IMR-90 (cell line): ENCODE measurements at regions not wholly inside any gene's neighbourhood (a gene's known extent, or its start where the extent isn't known, plus 50 kb on each side); places are given as distances from the start of the nearest gene placed in this dataset.

Experiments used
- ATAC-seq: fragments of 200-7000 bp; cut with Tn5 transposase; 2 replicates; pipeline ENCODE4 v1.9.1; 2020; ENCODE audit warnings: low read depth, mild to moderate bottlenecking, moderate library complexity
- BruUV-seq: library from RNA; stranded (reverse); fragments of 400-500 nt; replicated peaks from 2 replicates; lab custom pipeline; 2021; lab: Mats Ljungman, UMichigan
- CTCF ChIA-PET: fragments of 300-600 bp; formaldehyde crosslinking; extraction: SDS; loops from one replicate; lab custom pipeline; 2021; ENCODE audit warnings: antibody characterized with exemption; lab: Yijun Ruan, JAX
- POLR2A ChIA-PET: fragments of 300-600 bp; sonication (Branson Sonifier 250); formaldehyde crosslinking; loops from one replicate; lab custom pipeline; 2022; ENCODE audit warnings: antibody characterized with exemption; ENCODE audit not compliant: unreplicated experiment; lab: Charles Lee
- DNase-seq: peaks from one replicate; pipeline ENCODE4 v3.0.0; 2013
- H2AFZ ChIP-seq: replicated peaks from 2 replicates; pipeline ENCODE3; 2013; ENCODE audit warnings: low read length, mild to moderate bottlenecking; ENCODE audit not compliant: poor library complexity
- H2AK5ac ChIP-seq: 2 replicates; pipeline ENCODE4 v1.6.1; 2013; ENCODE audit warnings: low read depth, low read length, inconsistent platforms
- H2AK9ac ChIP-seq: replicated peaks from 2 replicates; pipeline ENCODE3; 2013; ENCODE audit warnings: mild to moderate bottlenecking, low read depth, low read length, moderate library complexity; ENCODE audit not compliant: poor library complexity
- H2BK120ac ChIP-seq: 2 replicates; pipeline ENCODE4 v1.6.1; 2013; ENCODE audit warnings: low read depth, low read length, inconsistent platforms
- H2BK15ac ChIP-seq: 3 replicates; pipeline ENCODE4 v1.6.1; 2013; ENCODE audit warnings: low read depth, low read length, inconsistent platforms
- H2BK20ac ChIP-seq: 2 replicates; pipeline ENCODE4 v1.6.1; 2013; ENCODE audit warnings: low read depth, mild to moderate bottlenecking, inconsistent platforms, low read length, moderate library complexity
- H2BK5ac ChIP-seq: 2 replicates; pipeline ENCODE4 v1.6.1; 2013; ENCODE audit warnings: mild to moderate bottlenecking, low read depth, low read length, inconsistent platforms; ENCODE audit not compliant: poor library complexity, severe bottlenecking
- H3K14ac ChIP-seq: replicated peaks from 2 replicates; pipeline ENCODE4 v1.6.1; 2013; ENCODE audit warnings: low read depth, low read length, inconsistent platforms
- H3K18ac ChIP-seq: 2 replicates; pipeline ENCODE4 v1.6.1; 2013; ENCODE audit warnings: low read depth, low read length, control low read depth
- H3K23ac ChIP-seq: 2 replicates; pipeline ENCODE4 v1.6.1; 2013; ENCODE audit warnings: low read depth, low read length, inconsistent platforms
- H3K27ac ChIP-seq: 2 replicates; pipeline ENCODE4 v1.5.1; 2013; ENCODE audit warnings: mild to moderate bottlenecking, control low read depth, low read length; ENCODE audit not compliant: insufficient read depth
- H3K27me3 ChIP-seq: 2 replicates; pipeline ENCODE4 v1.6.1; 2013; ENCODE audit warnings: low read length; ENCODE audit not compliant: control insufficient read depth, insufficient read depth
- H3K36me3 ChIP-seq: 2 replicates; pipeline ENCODE4 v1.6.1; 2013; ENCODE audit warnings: low read length, mixed read lengths; ENCODE audit not compliant: control insufficient read depth, insufficient read depth
- H3K4ac ChIP-seq: 2 replicates; pipeline ENCODE4 v1.6.1; 2013; ENCODE audit warnings: low read depth, low read length, inconsistent platforms
- H3K4me1 ChIP-seq: 2 replicates; pipeline ENCODE4 v1.6.1; 2013; ENCODE audit warnings: low read length, mixed read lengths; ENCODE audit not compliant: control insufficient read depth, insufficient read depth
- H3K4me2 ChIP-seq: 2 replicates; pipeline ENCODE4 v1.6.1; 2013; ENCODE audit warnings: low read depth, mild to moderate bottlenecking, control low read depth, low read length, moderate library complexity
- H3K4me3 ChIP-seq: 2 replicates; pipeline ENCODE4 v1.5.1; 2013; ENCODE audit warnings: low read depth, mild to moderate bottlenecking, control low read depth, low read length, moderate library complexity; ENCODE audit not compliant: insufficient read depth
- H3K56ac ChIP-seq: 2 replicates; pipeline ENCODE4 v1.6.1; 2013; ENCODE audit warnings: low read length, inconsistent platforms; ENCODE audit not compliant: insufficient read depth; ENCODE audit errors: extremely low read depth
- H3K79me1 ChIP-seq, 2 experiments: 2 replicates each; pipeline ENCODE4 v1.6.1; 2013; ENCODE audit warnings: low read length in 2 of 2, inconsistent platforms in 1 of 2, low read depth in 1 of 2
- H3K9ac ChIP-seq: 2 replicates; pipeline ENCODE4 v1.6.1; 2013; ENCODE audit warnings: low read depth, low read length, control low read depth
- H3K9me1 ChIP-seq: 2 replicates; pipeline ENCODE4 v1.6.1; 2013; ENCODE audit warnings: low read length, inconsistent platforms; ENCODE audit not compliant: insufficient read depth
- H3K9me3 ChIP-seq: 2 replicates; pipeline ENCODE4 v1.6.1; 2013; ENCODE audit warnings: low read length; ENCODE audit not compliant: control insufficient read depth, insufficient read depth
- H4K20me1 ChIP-seq: 2 replicates; pipeline ENCODE4 v1.6.1; 2013; ENCODE audit warnings: low read length, inconsistent platforms; ENCODE audit not compliant: insufficient read depth
- H4K5ac ChIP-seq: 2 replicates; pipeline ENCODE4 v1.6.1; 2013; ENCODE audit warnings: mild to moderate bottlenecking, low read depth, low read length, control low read depth
- H4K8ac ChIP-seq, 2 experiments: 2 replicates each; pipeline ENCODE4 v1.6.1; 2013; ENCODE audit warnings: low read depth in 2 of 2, low read length in 2 of 2, control low read depth in 1 of 2, inconsistent platforms in 1 of 2
- H4K91ac ChIP-seq: 2 replicates; pipeline ENCODE4 v1.6.1; 2013; ENCODE audit warnings: low read depth, low read length, inconsistent platforms; ENCODE audit not compliant: insufficient read depth
- MAFK ChIP-seq: IDR thresholded peaks from 2 replicates; pipeline ENCODE4 v1.6.1; 2012; ENCODE audit warnings: low read depth, low read length, improper control_type of control experiment
- WGBS, 2 experiments: methylation state at CpG; one replicate each; pipeline versions ENCODE4 v1.1.5 to v1.1.7; 2013; ENCODE audit warnings: missing lambda C conversion rate in 2 of 2; ENCODE audit not compliant: insufficient read length in 1 of 2; ENCODE audit errors: extremely low coverage in 2 of 2; 5-methylcytosine and 5-hydroxymethylcytosine counted together
- dilution Hi-C: fragments of 300-500 bp; cut with HindIII; formaldehyde crosslinking; loops from one replicate; pipeline ENCODE4 v1.14.3; 2018; ENCODE audit warnings: low sequenced_read_pairs; ENCODE audit not compliant: unreplicated experiment
- in situ Hi-C: fragments of 300-500 bp; cut with MboI; formaldehyde crosslinking; loops from 3 replicates; pipeline ENCODE4 v1.14.3; 2019; ENCODE audit warnings: low sequenced_read_pairs, inconsistent platforms, mixed read lengths
- intact Hi-C: fragments of 100-400 bp; cut with micrococcal nuclease; formaldehyde crosslinking; loops from 2 replicates; pipeline ENCODE4 v1.10.0; 2022

- H2BK5ac ChIP-seq, result no peak overlapping the region
- TF ChIP-seq MAFK, result no peak
- H2AFZ ChIP-seq, result no peak overlapping the region
- no peaks in the 10 kb centered on the region for H4K20me1 ChIP-seq
- H3K9ac ChIP-seq, result no peak overlapping the region
- ATAC-seq, result no peak
- WGBS, 2 experiments, result no CpG with 5 or more reads among the region's 1 CpG
- no peaks in the 10 kb centered on the region for H3K79me1 ChIP-seq
- no peaks in the 10 kb centered on the region for H3K4me1 ChIP-seq
- H3K56ac ChIP-seq, result no peak overlapping the region
- H3K27ac ChIP-seq, result no peak overlapping the region
- ChIA-PET POLR2A (no interaction called here), CTCF (no interaction called here)
- H2BK20ac ChIP-seq, result no peak overlapping the region
- no peak overlapping the region for H2BK15ac ChIP-seq
- no peak overlapping the region for H2AK5ac ChIP-seq
- no TSS peak for BruUV-seq
- no peaks in the 10 kb centered on the region for H3K27me3 ChIP-seq
- no peak overlapping the region for H3K4me3 ChIP-seq
- H4K91ac ChIP-seq, result no peak overlapping the region
- no peak overlapping the region for H2BK120ac ChIP-seq
- H3K23ac ChIP-seq, result no peak overlapping the region
- no peak overlapping the region for H3K14ac ChIP-seq
- in situ Hi-C loops (no loop called here), intact Hi-C loops (no loop called here), dilution Hi-C loops (no loop called here)
- no peak for DNase-seq
- H4K5ac ChIP-seq, result no peak overlapping the region
- no peaks in the 10 kb centered on the region for H3K9me3 ChIP-seq
- no peak overlapping the region for H3K4me2 ChIP-seq
- no peaks in the 10 kb centered on the region for H3K9me1 ChIP-seq
- H3K36me3 ChIP-seq, result no peaks in the 10 kb centered on the region
- no peak overlapping the region for H2AK9ac ChIP-seq
- no peak overlapping the region for H4K8ac ChIP-seq
- no peak overlapping the region for H3K18ac ChIP-seq
- H3K4ac ChIP-seq, result no peak overlapping the region
Measured at GRCh38 chr1:188270497-188270896, 1441.7 kb downstream of the PLA2G4A start.
